OCI-LY3 (cell line): ENCODE measurements at regions not wholly inside any gene's neighbourhood (a gene's known extent, or its start where the extent isn't known, plus 50 kb on each side); places are given as distances from the start of the nearest gene placed in this dataset.

ENCODE experiments used
- EZH2phosphoT487 ChIP-seq: fragments of 200-600 bp; shearing (Covaris generic); IDR thresholded peaks from 2 replicates; pipeline ENCODE4 v1.6.1; 2018; ENCODE audit warnings: antibody characterized with exemption, mixed run types, low read depth
- TF ChIP-seq, protein P1 (sequence below): fragments of 200-600, 300-600 bp; sonication (generic); IDR thresholded peaks from 2 replicates; pipeline ENCODE4 v1.5.1; 2014; ENCODE audit warnings: antibody characterized with exemption, low read length, low read depth

DNA sequence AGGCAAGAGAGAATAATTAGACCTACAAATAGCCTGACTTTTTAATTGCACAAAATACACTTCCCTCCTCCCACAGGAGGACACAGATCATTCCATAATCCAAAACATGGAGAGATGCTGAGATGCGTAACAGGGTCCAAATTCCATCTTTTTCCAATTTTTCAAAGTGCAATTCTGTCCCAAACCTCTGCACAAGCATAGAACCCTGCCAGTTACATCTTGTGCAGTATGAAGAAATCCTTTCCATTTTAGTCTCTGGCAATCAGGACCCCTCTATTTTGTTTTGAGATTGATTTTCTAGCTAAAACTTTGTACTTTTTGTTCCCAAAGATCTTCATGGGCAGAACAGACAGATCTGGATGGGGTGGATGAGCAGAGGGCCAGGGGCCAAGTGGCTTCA is 209.2 kb downstream of the B3GLCT start:
- TF ChIP-seq, protein P1, sequence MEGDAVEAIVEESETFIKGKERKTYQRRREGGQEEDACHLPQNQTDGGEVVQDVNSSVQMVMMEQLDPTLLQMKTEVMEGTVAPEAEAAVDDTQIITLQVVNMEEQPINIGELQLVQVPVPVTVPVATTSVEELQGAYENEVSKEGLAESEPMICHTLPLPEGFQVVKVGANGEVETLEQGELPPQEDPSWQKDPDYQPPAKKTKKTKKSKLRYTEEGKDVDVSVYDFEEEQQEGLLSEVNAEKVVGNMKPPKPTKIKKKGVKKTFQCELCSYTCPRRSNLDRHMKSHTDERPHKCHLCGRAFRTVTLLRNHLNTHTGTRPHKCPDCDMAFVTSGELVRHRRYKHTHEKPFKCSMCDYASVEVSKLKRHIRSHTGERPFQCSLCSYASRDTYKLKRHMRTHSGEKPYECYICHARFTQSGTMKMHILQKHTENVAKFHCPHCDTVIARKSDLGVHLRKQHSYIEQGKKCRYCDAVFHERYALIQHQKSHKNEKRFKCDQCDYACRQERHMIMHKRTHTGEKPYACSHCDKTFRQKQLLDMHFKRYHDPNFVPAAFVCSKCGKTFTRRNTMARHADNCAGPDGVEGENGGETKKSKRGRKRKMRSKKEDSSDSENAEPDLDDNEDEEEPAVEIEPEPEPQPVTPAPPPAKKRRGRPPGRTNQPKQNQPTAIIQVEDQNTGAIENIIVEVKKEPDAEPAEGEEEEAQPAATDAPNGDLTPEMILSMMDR = no peak
- TF ChIP-seq EZH2phosphoT487 = no peak
